Endothelial cell of umbilical vein (primary cell): ENCODE measurements at regions not wholly inside any gene's neighbourhood (a gene's known extent, or its start where the extent isn't known, plus 50 kb on each side); places are given as distances from the start of the nearest gene placed in this dataset.

Source experiments
- BruUV-seq: library from RNA; stranded (reverse); fragments of 400-500 nt; replicated peaks from 2 replicates; lab custom pipeline; 2021; lab: Mats Ljungman, UMichigan
- CTCF ChIA-PET: fragments of 300-600, 350-600 bp; sonication (Branson Sonifier 250); formaldehyde crosslinking; loops from one replicate; lab custom pipeline; 2021; ENCODE audit warnings: antibody characterized with exemption, inconsistent platforms; lab: Charles Lee
- POLR2A ChIA-PET: fragments of 300-600, 350-600 bp; sonication (Branson Sonifier 250); formaldehyde crosslinking; loops from one replicate; lab custom pipeline; 2021; ENCODE audit warnings: antibody characterized with exemption, inconsistent platforms; lab: Charles Lee
- DNase-seq: peaks from one replicate; pipeline ENCODE4 v3.0.0-alpha.2; 2011; ENCODE audit warnings: low read depth, low spot score
- FAIRE-seq: peaks from 2 replicates; lab custom pipeline; 2011; peaks lifted over from hg19 to GRCh38; lab: Jason Lieb, UNC
- H2AFZ ChIP-seq: 2 replicates; pipeline ENCODE4 v1.6.0; 2012; ENCODE audit warnings: low read depth, low read length, control low read depth, inconsistent platforms
- H3K27ac ChIP-seq: 2 replicates; pipeline ENCODE4 v1.5.1; 2011; ENCODE audit warnings: low read depth, mild to moderate bottlenecking, control low read depth, low read length, moderate library complexity; ENCODE audit not compliant: insufficient read depth
- H3K27me3 ChIP-seq, 2 experiments: 2 replicates each; pipeline versions ENCODE4 v1.6.0 to v1.6.1; 2011; ENCODE audit warnings: low read length in 2 of 2, mixed read lengths in 1 of 2; ENCODE audit not compliant: control insufficient read depth in 2 of 2, insufficient read depth in 2 of 2
- H3K36me3 ChIP-seq, 2 experiments: 2 replicates in 1 of 2; 3 replicates in 1 of 2; pipeline ENCODE4 v1.5.1; 2011; ENCODE audit warnings: low read length in 2 of 2, mild to moderate bottlenecking in 1 of 2, moderate library complexity in 1 of 2; ENCODE audit not compliant: control insufficient read depth in 2 of 2, insufficient read depth in 2 of 2; ENCODE audit errors: extremely low read depth in 1 of 2
- H3K4me1 ChIP-seq: 3 replicates; pipeline ENCODE4 v1.5.1; 2011; ENCODE audit warnings: mild to moderate bottlenecking, low read length; ENCODE audit not compliant: control insufficient read depth, insufficient read depth; ENCODE audit errors: extremely low read depth
- H3K4me2 ChIP-seq: 2 replicates; pipeline ENCODE4 v1.6.1; 2011; ENCODE audit warnings: low read length, control low read depth, mixed read lengths; ENCODE audit not compliant: insufficient read depth
- H3K4me3 ChIP-seq, 3 experiments: fragments of 200-600 bp in 1 of 3; sonication (generic), shearing (Covaris generic) in 1 of 3; replicated peaks in 1 of 3; 2 replicates each; pipeline ENCODE4 v1.5.1; 2011 to 2016; ENCODE audit warnings: control low read depth in 3 of 3, low read length in 3 of 3, mild to moderate bottlenecking in 2 of 3, inconsistent platforms in 1 of 3, low read depth in 1 of 3, moderate library complexity in 1 of 3; ENCODE audit not compliant: insufficient read depth in 1 of 3
- H3K79me2 ChIP-seq: 2 replicates; pipeline ENCODE4 v1.6.0; 2012; ENCODE audit warnings: low read length, inconsistent platforms; ENCODE audit not compliant: control insufficient read depth, insufficient read depth
- H3K9ac ChIP-seq: replicated peaks from 2 replicates; pipeline ENCODE3; 2011; ENCODE audit warnings: low read length, control low read depth; ENCODE audit not compliant: insufficient read depth; ENCODE audit errors: extremely low read depth
- H3K9me1 ChIP-seq: replicated peaks from 3 replicates; pipeline ENCODE4 v1.6.0; 2011; ENCODE audit warnings: mild to moderate bottlenecking, low read length; ENCODE audit not compliant: control insufficient read depth, insufficient read depth; ENCODE audit errors: extremely low read depth
- H3K9me3 ChIP-seq: replicated peaks from 2 replicates; pipeline ENCODE4 v1.5.1; 2012; ENCODE audit warnings: low read length, inconsistent platforms; ENCODE audit not compliant: control insufficient read depth, insufficient read depth
- H4K20me1 ChIP-seq: replicated peaks from 2 replicates; pipeline ENCODE3; 2011; ENCODE audit warnings: mild to moderate bottlenecking, low read length; ENCODE audit not compliant: control insufficient read depth, insufficient read depth; ENCODE audit errors: extremely low read depth
- EZH2 ChIP-seq: IDR thresholded peaks from 2 replicates; pipeline ENCODE4 v1.6.1; 2012; ENCODE audit warnings: borderline replicate concordance, low read depth, mild to moderate bottlenecking, moderate library complexity, low read length, inconsistent platforms; ENCODE audit not compliant: severe bottlenecking
- FOS ChIP-seq: IDR thresholded peaks from 2 replicates; pipeline ENCODE4 v1.6.1; 2011; ENCODE audit warnings: mild to moderate bottlenecking, low read length, moderate library complexity, borderline replicate concordance; ENCODE audit not compliant: insufficient read depth
- GATA2 ChIP-seq: IDR thresholded peaks from 2 replicates; pipeline ENCODE4 v1.7.0; 2011; ENCODE audit warnings: low read depth, mild to moderate bottlenecking, moderate library complexity, mixed read lengths, low read length; ENCODE audit not compliant: insufficient read length, insufficient read depth
- JUN ChIP-seq: IDR thresholded peaks from 2 replicates; pipeline ENCODE4 v1.6.1; 2011; ENCODE audit warnings: borderline replicate concordance, low read depth; ENCODE audit not compliant: insufficient read length, insufficient read depth
- MYC ChIP-seq: IDR thresholded peaks from one replicate; pipeline ENCODE4 v1.6.1; 2011; ENCODE audit warnings: mild to moderate bottlenecking, low read depth, low read length
- POLR2A ChIP-seq: IDR thresholded peaks from 2 replicates; pipeline ENCODE4 v1.6.1; 2012; ENCODE audit warnings: low read depth, mild to moderate bottlenecking, control low read depth, low read length
- POLR2AphosphoS5 ChIP-seq: IDR thresholded peaks from 2 replicates; pipeline ENCODE4 v1.6.1; 2012; ENCODE audit warnings: low read depth, mild to moderate bottlenecking, control low read depth, low read length, moderate library complexity; ENCODE audit not compliant: insufficient read depth
- dilution Hi-C: fragments of 300-500 bp; cut with MboI; formaldehyde crosslinking; loops from one replicate; pipeline ENCODE4 v1.15.0; 2019; ENCODE audit warnings: low sequenced_read_pairs; ENCODE audit not compliant: extremely low pct_ligation_motif_present
- intact Hi-C: fragments of 100-400 bp; cut with micrococcal nuclease; formaldehyde crosslinking; loops from one replicate; pipeline ENCODE4 v1.10.0; 2022
- TF ChIP-seq, protein P1 (sequence below): IDR thresholded peaks from 2 replicates; pipeline ENCODE4 v1.6.1; 2011; ENCODE audit not compliant: insufficient read depth, insufficient read length
- TF ChIP-seq, protein P2 (sequence below), 2 donors: IDR thresholded peaks; 1 replicate in 1 of 2; 2 replicates in 1 of 2; pipeline ENCODE4 v1.5.1; 2011; ENCODE audit warnings: low read length in 2 of 2, mild to moderate bottlenecking in 2 of 2, moderate library complexity in 2 of 2, control low read depth in 1 of 2, inconsistent platforms in 1 of 2, low read depth in 1 of 2; ENCODE audit not compliant: insufficient read depth in 1 of 2; ENCODE audit errors: extremely low read depth in 1 of 2

DNA sequence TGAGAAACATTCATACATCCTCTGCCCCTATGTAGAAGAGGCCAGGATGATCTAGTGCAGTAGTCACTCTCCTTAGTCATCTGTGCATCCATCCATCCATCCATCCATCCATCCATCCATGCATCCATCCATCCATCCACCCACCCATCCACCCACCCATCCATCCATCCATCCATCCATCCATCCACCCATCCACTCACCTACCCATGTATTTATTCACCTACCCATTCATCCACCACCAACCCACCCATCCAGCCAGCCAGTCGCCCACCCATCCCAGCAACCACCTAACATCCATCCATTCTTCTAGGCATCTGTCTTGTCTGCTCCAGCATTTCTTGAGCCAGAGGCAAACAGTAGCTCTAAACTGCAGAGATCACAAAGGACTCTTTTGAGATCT lies 87.1 kb downstream of the MSX2 start:
- Histone ChIP-seq H4K20me1 (no peaks in the 10 kb centered on the region), H3K27me3 (no peaks in the 10 kb centered on the region), H3K9ac (no peak overlapping the region), H3K36me3 (no peaks in the 10 kb centered on the region), H3K4me2 (no peak overlapping the region), H3K9me1 (no peaks in the 10 kb centered on the region), H3K4me3 (no peak overlapping the region), H2AFZ (no peak overlapping the region), H3K9me3 (no peaks in the 10 kb centered on the region), H3K79me2 (no peaks in the 10 kb centered on the region), H3K27ac (no peak overlapping the region), H3K4me1 (no peaks in the 10 kb centered on the region)
- TF ChIP-seq FOS (no peak), MYC (no peak), POLR2AphosphoS5 (no peak), POLR2A (no peak), EZH2 (no peak), GATA2 (no peak), JUN (no peak)
- TF ChIP-seq, protein P1, sequence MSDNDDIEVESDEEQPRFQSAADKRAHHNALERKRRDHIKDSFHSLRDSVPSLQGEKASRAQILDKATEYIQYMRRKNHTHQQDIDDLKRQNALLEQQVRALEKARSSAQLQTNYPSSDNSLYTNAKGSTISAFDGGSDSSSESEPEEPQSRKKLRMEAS, result no peak
- TF ChIP-seq, protein P2, sequence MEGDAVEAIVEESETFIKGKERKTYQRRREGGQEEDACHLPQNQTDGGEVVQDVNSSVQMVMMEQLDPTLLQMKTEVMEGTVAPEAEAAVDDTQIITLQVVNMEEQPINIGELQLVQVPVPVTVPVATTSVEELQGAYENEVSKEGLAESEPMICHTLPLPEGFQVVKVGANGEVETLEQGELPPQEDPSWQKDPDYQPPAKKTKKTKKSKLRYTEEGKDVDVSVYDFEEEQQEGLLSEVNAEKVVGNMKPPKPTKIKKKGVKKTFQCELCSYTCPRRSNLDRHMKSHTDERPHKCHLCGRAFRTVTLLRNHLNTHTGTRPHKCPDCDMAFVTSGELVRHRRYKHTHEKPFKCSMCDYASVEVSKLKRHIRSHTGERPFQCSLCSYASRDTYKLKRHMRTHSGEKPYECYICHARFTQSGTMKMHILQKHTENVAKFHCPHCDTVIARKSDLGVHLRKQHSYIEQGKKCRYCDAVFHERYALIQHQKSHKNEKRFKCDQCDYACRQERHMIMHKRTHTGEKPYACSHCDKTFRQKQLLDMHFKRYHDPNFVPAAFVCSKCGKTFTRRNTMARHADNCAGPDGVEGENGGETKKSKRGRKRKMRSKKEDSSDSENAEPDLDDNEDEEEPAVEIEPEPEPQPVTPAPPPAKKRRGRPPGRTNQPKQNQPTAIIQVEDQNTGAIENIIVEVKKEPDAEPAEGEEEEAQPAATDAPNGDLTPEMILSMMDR (IDR thresholded peaks at IDR 0.05; ENCODE audit: extremely low read depth in 1 of 2, insufficient read depth in 1 of 2, low read depth in 1 of 2, low read length in 2 of 2), result no peak
- dilution Hi-C loops (no loop called here), intact Hi-C loops (no loop called here)
- ChIA-PET POLR2A (no interaction called here), CTCF (no interaction called here)
- DNase-seq (no peak), FAIRE-seq (no peak)
- BruUV-seq, result no TSS peak
